GM06990 (cell line): ENCODE measurements at regions not wholly inside any gene's neighbourhood (a gene's known extent, or its start where the extent isn't known, plus 50 kb on each side); places are given as distances from the start of the nearest gene placed in this dataset.

Experiments used
- DNase-seq: peaks from one replicate; pipeline ENCODE4 v3.0.0-alpha.2; 2011; ENCODE audit not compliant: insufficient read length; ENCODE audit errors: extremely low read depth
- H3K27me3 ChIP-seq: replicated peaks from 2 replicates; pipeline ENCODE4 v1.6.0; 2011; ENCODE audit warnings: low read length; ENCODE audit not compliant: control insufficient read depth, insufficient read depth
- H3K36me3 ChIP-seq: 2 replicates; pipeline ENCODE4 v1.5.1; 2011; ENCODE audit warnings: low read length; ENCODE audit not compliant: control insufficient read depth, insufficient read depth
- H3K4me3 ChIP-seq: replicated peaks from 2 replicates; pipeline ENCODE4 v1.5.1; 2011; ENCODE audit warnings: low read depth, mild to moderate bottlenecking, control low read depth, low read length
- TF ChIP-seq, protein P1 (sequence below): IDR thresholded peaks from 2 replicates; pipeline ENCODE4 v1.5.1; 2011; ENCODE audit warnings: low read length, control low read depth, mild to moderate bottlenecking, inconsistent platforms; ENCODE audit not compliant: insufficient read depth, poor library complexity, severe bottlenecking

DNA sequence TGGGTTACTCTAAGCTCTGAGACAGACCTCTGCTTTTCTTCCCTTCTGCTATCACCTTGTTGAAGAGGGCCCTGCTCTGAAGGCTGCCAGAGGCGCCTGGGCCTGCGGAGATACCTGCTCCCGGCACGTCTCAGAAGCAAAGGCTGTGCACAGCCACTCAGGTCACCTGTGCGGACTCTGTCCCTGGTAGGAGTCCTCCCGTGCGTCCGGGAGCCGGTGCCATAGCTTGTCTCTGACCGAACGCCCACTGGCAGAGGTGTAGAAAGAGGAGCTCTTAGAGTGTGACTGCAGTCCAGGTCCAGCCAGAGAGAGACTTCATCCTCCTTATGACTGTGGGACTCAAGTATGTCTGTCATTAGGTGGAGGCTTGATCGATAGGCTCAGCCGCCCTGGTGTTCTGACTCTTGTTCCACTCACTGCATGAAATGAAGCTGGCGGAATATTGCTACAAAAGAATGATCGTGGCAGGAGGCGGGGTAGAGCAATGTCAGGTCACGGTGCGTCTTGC is 51.0 kb upstream of the UNC93A start:
- Histone ChIP-seq H3K27me3 (peaks cover under 1% of the 10 kb centered on the region), H3K36me3 (no peaks in the 10 kb centered on the region), H3K4me3 (no peak overlapping the region)
- TF ChIP-seq, protein P1, sequence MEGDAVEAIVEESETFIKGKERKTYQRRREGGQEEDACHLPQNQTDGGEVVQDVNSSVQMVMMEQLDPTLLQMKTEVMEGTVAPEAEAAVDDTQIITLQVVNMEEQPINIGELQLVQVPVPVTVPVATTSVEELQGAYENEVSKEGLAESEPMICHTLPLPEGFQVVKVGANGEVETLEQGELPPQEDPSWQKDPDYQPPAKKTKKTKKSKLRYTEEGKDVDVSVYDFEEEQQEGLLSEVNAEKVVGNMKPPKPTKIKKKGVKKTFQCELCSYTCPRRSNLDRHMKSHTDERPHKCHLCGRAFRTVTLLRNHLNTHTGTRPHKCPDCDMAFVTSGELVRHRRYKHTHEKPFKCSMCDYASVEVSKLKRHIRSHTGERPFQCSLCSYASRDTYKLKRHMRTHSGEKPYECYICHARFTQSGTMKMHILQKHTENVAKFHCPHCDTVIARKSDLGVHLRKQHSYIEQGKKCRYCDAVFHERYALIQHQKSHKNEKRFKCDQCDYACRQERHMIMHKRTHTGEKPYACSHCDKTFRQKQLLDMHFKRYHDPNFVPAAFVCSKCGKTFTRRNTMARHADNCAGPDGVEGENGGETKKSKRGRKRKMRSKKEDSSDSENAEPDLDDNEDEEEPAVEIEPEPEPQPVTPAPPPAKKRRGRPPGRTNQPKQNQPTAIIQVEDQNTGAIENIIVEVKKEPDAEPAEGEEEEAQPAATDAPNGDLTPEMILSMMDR, result no peak
- no peak for DNase-seq
